HAP-1 (cell line): ENCODE measurements at regions not wholly inside any gene's neighbourhood (a gene's known extent, or its start where the extent isn't known, plus 50 kb on each side); places are given as distances from the start of the nearest gene placed in this dataset.

ENCODE experiments used
- DNase-seq, 2 experiments: peaks; one replicate each; pipeline ENCODE4 v3.0.0-alpha.2; 2016 to 2020; ENCODE audit warnings: low spot score in 2 of 2
- H3K27me3 ChIP-seq: fragments of 250-450 bp; sonication (Bioruptor Pico); 2 replicates; pipeline ENCODE4 v1.5.1; 2020; ENCODE audit warnings: low read depth, mild to moderate bottlenecking, moderate library complexity
- H3K36me3 ChIP-seq: fragments of 250-450 bp; sonication (Bioruptor Pico); replicated peaks from 2 replicates; pipeline ENCODE4 v1.5.1; 2020; ENCODE audit warnings: mild to moderate bottlenecking
- H3K4me1 ChIP-seq: fragments of 250-450 bp; sonication (Bioruptor Pico); 2 replicates; pipeline ENCODE4 v1.5.1; 2020; ENCODE audit warnings: mild to moderate bottlenecking
- H3K4me3 ChIP-seq: fragments of 250-450 bp; sonication (Bioruptor Pico); 2 replicates; pipeline ENCODE4 v1.5.1; 2020; ENCODE audit warnings: mild to moderate bottlenecking, moderate library complexity
- H3K9me3 ChIP-seq: fragments of 250-450 bp; sonication (Bioruptor Pico); 2 replicates; pipeline ENCODE4 v1.5.1; 2020; ENCODE audit warnings: mild to moderate bottlenecking, moderate library complexity
- in situ Hi-C: fragments of 300-500 bp; cut with MboI; formaldehyde crosslinking; loops from 3 replicates; pipeline ENCODE4 v1.14.3; 2020; ENCODE audit warnings: low sequenced_read_pairs, inconsistent platforms, mixed read lengths

DNA sequence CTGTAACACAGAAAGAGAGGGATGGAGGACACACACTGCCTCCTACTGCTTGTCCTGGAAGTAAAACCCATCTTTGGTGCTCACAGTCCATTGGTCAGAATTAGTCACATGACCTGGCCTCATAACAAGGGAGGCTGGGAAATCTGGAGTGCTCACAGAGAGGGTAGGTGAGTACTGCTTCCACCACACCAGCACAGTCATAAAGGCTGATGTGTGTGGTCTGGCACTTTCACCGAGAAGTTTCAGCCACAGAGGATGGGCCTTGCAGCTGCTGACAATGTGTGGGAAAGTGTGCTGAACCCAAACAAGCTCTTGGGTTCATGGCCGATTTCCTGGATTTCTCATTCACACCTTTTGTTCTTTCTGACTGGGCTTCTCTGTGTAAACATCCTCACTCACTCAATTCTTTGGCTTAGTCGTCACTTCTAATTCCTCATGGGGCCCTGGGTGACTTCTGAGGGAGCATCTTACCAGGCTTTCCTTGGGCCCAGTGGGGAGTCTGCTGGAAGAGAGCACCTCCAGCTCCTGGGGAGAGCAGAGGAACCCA, 100.7 kb downstream of the ASB7 start:
- Histone ChIP-seq H3K4me1 (no peaks in the 10 kb centered on the region), H3K36me3 (no peaks in the 10 kb centered on the region), H3K4me3 (no peak overlapping the region), H3K9me3 (no peaks in the 10 kb centered on the region), H3K27me3 (no peaks in the 10 kb centered on the region)
- in situ Hi-C loops, result no loop called here
- no peak for DNase-seq

DNA sequence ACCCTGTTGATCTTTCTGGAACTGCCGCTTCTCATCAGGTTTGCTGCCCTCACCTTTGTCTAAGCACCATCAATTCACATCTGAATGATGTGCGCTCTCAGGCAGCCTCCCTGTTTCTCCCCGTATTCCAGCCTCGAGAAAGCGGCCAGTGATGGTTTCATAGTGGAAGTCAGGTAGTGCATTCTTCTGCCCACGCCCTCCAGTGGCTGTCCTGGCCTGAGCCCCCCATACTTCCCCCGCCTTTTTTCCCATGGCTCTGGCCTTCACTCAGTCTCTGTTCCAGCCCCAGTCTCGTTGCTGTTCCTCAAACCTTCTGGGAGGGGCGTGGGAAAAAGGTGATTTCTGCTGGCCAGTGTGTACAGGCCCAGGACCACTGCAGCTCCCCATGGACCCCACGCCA, 101.3 kb downstream of the ASB7 start:
- DNase-seq, result no peak
- H3K4me3 ChIP-seq, result no peak overlapping the region
- no peaks in the 10 kb centered on the region for H3K27me3 ChIP-seq
- no peaks in the 10 kb centered on the region for H3K36me3 ChIP-seq
- no peaks in the 10 kb centered on the region for H3K9me3 ChIP-seq
- in situ Hi-C loops, result no loop called here
- no peaks in the 10 kb centered on the region for H3K4me1 ChIP-seq

DNA sequence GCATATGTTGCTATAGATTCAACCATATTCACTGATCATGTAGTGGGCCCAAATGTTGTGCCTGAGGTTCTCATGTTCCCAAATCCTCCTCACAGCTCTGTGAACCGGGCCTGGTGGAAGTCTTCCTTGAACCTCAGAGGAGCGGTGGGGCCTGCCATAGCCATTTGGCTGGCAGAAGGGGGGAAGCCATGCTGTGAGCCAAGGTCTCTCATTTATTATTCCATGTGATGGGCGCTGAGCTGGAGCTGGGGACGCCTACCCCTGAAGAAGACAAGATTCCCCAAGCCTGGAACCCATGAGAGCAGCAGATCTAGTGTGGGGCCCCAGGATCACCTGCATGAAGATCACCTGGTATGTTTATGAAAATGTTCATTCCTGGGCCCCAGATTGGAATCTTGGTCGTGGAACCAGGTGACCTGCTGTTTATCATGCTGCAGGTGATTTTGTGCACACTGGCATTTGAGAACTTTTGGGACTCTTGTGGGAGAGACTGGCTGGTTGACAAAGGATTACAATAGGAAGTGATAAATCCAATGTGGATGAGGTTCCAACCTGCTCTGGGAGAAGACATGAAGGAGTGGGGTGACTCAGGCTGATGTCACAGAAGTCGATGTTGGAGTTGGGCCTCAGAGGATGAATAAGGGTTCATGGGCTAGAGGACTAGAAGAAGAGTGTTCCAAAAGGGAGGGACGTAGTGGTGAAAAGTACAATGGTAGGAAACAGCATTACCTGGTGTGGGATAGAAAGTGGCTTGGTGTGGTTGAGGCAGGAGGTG, 102.1 kb downstream of the ASB7 start:
- H3K36me3 ChIP-seq, result no peaks in the 10 kb centered on the region
- in situ Hi-C loops, result no loop called here
- no peaks in the 10 kb centered on the region for H3K9me3 ChIP-seq
- H3K4me1 ChIP-seq, result no peaks in the 10 kb centered on the region
- no peak overlapping the region for H3K4me3 ChIP-seq
- no peaks in the 10 kb centered on the region for H3K27me3 ChIP-seq
- DNase-seq, result no peak

DNA sequence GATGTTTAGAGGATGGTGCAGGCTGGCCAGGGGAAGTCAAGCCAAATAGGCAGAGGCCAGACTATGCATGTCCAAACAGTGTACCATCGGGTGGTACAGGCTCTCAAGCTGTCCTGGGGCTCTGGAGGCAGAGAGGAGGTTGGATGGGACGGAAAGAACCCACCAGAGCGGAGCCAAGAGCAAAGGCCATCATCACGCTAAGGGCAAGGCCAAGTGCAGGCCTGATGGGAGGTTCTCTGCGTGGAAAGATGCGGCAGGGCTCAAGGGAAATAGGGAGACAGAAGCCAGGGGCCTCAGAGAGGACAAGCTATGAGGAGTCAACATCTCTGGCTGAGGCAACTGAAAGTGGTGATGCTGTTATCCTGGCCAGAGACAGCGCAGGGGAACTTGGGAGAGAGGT, 102.7 kb downstream of the ASB7 start:
- no peaks in the 10 kb centered on the region for H3K9me3 ChIP-seq
- DNase-seq, result no peak
- in situ Hi-C loops, result no loop called here
- no peaks in the 10 kb centered on the region for H3K36me3 ChIP-seq
- H3K4me3 ChIP-seq, result no peak overlapping the region
- H3K27me3 ChIP-seq, result no peaks in the 10 kb centered on the region
- H3K4me1 ChIP-seq, result no peaks in the 10 kb centered on the region

DNA sequence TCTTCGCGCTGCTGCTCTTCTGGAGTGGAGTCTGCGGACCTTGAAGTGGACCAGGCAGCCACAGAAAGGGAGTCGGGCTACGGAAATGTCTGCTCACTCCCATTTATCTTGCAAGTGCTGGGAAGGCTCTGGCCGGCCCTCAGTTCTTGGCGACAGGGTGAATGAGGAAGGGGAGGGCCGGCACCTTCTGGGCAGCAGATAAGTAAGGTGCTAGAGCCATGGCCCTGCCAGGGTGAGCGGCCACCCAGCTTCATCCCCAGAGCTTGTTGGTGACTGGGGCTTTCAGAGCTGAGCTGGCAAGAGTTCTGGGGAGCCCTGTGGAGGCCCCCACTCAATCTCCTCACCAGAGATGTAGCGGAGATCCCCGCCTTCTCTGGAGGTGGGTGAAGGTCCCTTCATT, 103.5 kb downstream of the ASB7 start:
- no peaks in the 10 kb centered on the region for H3K9me3 ChIP-seq
- H3K36me3 ChIP-seq, result no peaks in the 10 kb centered on the region
- no peaks in the 10 kb centered on the region for H3K27me3 ChIP-seq
- no peak for DNase-seq
- no peaks in the 10 kb centered on the region for H3K4me1 ChIP-seq
- no peak overlapping the region for H3K4me3 ChIP-seq
- in situ Hi-C loops, result no loop called here

DNA sequence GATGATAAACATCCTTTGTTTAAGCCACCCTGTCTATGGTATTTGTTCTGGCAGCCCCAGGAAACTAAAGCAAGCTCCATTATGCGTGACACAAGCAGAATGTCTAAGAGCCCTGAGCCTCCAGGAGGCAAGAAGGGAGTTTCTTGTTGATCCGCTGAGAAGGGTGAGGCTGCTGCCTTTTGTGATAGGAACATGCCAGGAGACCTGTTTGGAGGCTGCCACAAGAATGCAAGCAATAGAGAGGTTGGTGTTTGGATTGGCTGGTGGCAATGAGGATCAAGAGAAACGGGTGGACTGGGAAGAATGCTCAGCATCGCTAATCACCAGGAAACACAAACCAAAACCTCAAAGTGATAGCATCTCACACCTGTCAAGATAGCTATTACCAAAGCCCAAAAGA, 104.8 kb downstream of the ASB7 start:
- no peaks in the 10 kb centered on the region for H3K9me3 ChIP-seq
- H3K4me3 ChIP-seq, result no peak overlapping the region
- H3K4me1 ChIP-seq, result no peaks in the 10 kb centered on the region
- in situ Hi-C loops, result no loop called here
- H3K36me3 ChIP-seq, result no peaks in the 10 kb centered on the region
- no peaks in the 10 kb centered on the region for H3K27me3 ChIP-seq
- DNase-seq, result no peak

DNA sequence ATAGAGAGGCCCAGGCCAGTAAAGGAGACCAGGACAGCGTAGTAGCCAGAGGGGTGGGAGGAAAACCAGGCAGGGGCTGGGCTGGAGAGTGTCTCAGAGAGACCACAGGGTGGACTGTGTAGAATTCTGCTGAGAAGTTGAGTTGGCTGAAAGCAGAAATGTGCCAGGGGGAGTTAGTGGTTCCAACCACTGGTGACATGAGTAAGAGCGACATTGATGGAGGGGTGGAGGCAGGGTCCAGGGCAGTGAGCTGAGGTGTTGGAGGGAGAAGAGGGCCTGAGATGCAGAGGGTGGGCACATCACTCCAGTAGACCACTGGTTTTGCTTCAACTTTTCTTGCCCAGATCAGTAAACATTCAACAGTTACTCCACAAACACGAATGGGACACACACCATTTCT, 106.5 kb downstream of the ASB7 start:
- H3K9me3 ChIP-seq, result no peaks in the 10 kb centered on the region
- H3K4me1 ChIP-seq, result no peaks in the 10 kb centered on the region
- no peaks in the 10 kb centered on the region for H3K27me3 ChIP-seq
- in situ Hi-C loops, result no loop called here
- no peak overlapping the region for H3K4me3 ChIP-seq
- DNase-seq, result no peak
- H3K36me3 ChIP-seq, result no peaks in the 10 kb centered on the region

DNA sequence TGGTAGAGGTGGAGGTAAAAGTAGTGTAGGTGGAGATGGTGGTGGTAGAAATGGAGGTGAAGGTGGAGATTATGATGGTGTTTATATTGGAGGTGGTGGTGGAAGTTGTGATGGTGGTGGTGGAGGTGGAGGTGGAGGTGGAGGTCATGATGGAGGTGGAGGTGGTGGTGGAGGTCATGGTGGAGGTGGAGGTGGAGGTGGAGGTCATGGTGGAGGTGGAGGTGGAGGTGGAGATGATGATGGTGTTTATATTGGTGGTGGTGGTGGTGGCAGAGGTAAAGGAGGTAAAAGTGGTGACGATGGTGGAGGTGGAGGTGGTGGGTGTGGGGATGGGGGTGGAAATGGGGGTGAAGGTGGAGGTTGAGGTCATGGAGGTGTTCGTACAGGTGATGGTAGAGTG, 107.8 kb downstream of the ASB7 start:
- no peaks in the 10 kb centered on the region for H3K9me3 ChIP-seq
- in situ Hi-C loops, result no loop called here
- H3K4me1 ChIP-seq, result no peaks in the 10 kb centered on the region
- no peak overlapping the region for H3K4me3 ChIP-seq
- no peak for DNase-seq
- no peaks in the 10 kb centered on the region for H3K27me3 ChIP-seq
- H3K36me3 ChIP-seq, result no peaks in the 10 kb centered on the region

DNA sequence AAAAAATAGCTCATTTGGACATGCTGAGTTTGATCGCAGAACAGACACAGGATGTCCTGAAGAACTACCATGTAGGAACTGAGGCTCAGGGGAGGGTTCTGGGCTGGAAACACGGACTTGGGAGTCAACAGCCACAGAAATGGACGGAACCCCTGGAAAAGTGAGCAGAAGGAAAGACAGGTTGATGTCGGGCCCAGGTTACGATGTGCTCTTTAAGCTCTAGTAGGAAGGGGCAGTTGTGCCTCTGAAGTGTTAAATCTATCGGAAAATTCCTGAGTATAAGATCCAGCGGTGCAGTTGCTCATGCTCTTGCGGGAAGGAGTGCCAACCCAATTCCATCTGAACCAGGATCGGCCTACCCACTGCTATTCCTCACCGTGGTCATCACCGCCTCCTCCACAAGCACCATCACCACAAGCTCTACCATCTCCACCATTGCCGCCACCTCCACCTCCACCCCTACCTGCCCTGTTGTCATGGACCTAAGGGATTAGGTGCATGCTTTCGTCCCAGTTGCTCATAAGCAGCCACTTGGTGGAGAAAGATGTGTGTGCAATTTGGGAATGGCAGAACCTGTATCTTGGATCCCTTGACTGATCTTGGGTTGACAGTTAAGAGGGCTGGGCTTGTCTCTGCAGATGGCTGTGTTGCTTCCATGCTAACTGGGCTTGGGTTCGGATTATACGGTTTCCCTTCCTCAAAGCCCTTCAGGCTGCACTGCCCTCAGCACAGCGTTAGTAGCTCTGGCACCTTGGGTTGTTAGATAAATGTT, 108.5 kb downstream of the ASB7 start:
- no peaks in the 10 kb centered on the region for H3K27me3 ChIP-seq
- H3K4me3 ChIP-seq, result no peak overlapping the region
- no peaks in the 10 kb centered on the region for H3K36me3 ChIP-seq
- in situ Hi-C loops, result no loop called here
- no peak for DNase-seq
- no peaks in the 10 kb centered on the region for H3K4me1 ChIP-seq
- no peaks in the 10 kb centered on the region for H3K9me3 ChIP-seq

DNA sequence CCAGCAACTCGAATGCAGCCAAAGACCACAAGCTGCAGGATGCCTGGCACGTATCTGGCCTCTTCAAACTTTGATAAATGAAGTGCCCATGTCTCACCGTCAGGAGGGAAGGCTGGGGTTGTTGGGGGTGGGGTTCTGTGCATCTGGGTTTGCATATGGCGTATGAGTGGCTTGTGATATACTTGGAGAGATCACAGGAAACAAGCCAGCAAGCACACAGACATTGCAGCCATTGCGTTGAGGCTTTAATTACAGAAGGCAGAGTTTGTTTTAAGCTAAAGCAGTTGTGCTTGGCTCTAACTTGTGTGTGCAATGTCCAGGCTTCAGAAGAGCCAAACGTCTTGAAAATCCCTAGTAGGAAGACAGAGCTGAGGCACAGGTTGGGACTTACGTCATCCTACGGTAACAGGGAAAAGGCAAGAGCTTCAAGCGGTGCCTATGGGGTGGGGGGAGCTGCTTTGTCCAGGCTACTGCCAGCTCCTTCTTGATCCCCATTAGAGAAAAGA, 109.2 kb downstream of the ASB7 start:
- Histone ChIP-seq H3K27me3 (no peaks in the 10 kb centered on the region), H3K36me3 (no peaks in the 10 kb centered on the region), H3K4me1 (no peaks in the 10 kb centered on the region), H3K4me3 (no peak overlapping the region), H3K9me3 (no peaks in the 10 kb centered on the region)
- no peak for DNase-seq
- in situ Hi-C loops, result no loop called here

DNA sequence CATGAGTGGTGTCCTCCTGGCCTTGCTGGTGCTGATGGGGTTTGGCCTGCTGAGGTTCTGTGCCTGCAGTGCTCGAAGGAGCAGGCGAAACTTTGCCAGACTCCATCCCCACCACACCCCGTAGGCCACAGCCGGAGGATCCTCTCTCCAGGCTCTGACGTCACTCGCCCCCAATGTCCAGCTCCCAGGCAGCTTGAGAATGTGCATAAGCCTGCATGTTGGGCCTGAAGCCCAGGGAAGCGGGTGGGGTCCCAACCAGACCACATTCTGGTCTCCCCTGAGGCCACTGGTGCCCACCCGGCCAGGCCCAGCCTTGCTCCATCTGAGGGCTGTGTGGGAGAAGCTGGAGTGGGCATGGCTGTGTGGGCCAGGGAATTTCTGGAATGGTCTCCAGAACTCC, 109.8 kb downstream of the ASB7 start:
- in situ Hi-C loops, result no loop called here
- no peaks in the 10 kb centered on the region for H3K4me1 ChIP-seq
- no peaks in the 10 kb centered on the region for H3K27me3 ChIP-seq

DNA sequence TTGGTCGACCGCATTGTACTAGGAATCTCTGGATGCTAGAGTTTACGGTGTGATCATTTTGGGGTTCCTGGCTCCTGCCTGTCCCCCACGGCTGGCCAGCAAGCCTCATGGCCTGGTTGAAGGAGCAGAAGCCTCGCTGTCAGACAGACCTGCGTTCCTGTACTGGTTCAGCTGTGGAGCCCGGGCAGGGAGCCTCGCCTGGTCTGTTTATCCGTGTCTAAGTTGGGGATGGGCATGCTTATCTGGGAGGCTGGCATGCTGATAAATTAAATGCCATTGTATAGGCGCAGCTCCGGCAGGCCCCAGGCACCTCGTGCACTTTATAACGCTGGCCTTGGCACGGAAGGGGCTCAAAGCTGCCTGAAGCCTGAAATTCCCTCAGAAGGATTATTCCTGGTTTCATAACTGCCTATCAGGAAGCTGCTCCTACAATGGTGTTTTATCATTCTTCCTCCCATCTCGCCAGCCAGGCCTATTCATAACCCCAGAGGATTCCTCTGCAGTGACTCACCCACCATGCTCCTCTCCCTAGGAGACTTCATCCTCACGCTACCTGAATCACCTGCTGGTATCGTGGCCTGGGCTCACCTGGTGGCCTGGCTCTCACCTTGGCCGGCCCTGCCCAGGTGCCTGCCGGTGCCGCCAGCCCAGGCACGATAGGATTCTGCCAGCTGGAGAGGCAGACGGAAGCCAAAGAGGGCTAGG, 110.9 kb downstream of the ASB7 start:
- no peaks in the 10 kb centered on the region for H3K9me3 ChIP-seq
- no peak for DNase-seq
- H3K36me3 ChIP-seq, result no peaks in the 10 kb centered on the region
- H3K27me3 ChIP-seq, result no peaks in the 10 kb centered on the region
- no peak overlapping the region for H3K4me3 ChIP-seq
- no peaks in the 10 kb centered on the region for H3K4me1 ChIP-seq
- in situ Hi-C loops, result no loop called here

More for the DNA sequence above, 109.8 kb downstream of the ASB7 start:
- Histone ChIP-seq H3K9me3 (no peaks in the 10 kb centered on the region), H3K36me3 (no peaks in the 10 kb centered on the region), H3K4me3 (no peak overlapping the region)
- DNase-seq, result no peak

DNA sequence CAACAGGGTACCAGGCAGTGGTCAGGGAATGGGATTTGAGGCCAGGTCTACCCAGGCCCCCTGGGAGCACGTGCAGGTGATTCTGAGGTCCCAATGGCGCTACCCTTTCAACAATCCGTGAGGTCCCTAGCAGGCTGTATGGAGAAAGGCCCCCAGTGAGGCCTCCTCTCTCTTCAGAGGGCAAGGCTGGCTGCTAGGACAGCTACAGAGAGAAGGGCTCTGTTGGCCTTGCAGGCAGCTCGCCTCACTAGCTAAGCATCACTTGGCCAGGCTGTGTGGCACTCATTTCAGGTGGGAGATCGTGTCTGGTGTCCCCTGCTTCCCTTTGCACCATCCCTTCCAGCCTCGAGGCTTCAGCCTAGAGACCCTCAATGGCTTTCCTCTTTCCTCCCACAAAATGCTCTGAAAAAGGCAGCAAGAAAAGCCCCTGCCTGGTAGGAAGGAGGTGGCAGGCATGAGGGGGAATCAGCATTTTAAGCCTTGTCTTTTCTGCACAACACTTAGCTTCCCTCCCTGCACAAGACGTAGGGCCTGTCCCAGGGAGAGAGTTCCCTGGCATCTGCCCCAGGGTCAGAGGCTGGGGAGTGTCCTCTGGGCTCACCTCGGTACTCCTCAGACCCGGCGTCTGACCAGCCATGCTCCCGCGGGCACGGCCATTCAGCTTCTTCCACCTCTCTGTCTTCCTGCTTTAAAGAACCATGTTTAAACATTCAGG, 111.8 kb downstream of the ASB7 start:
- in situ Hi-C loops, result no loop called here
- Histone ChIP-seq H3K4me1 (no peaks in the 10 kb centered on the region), H3K36me3 (no peaks in the 10 kb centered on the region), H3K4me3 (no peak overlapping the region), H3K9me3 (no peaks in the 10 kb centered on the region), H3K27me3 (no peaks in the 10 kb centered on the region)
- no peak for DNase-seq
